K562 (cell line): ENCODE measurements at regions not wholly inside any gene's neighbourhood (a gene's known extent, or its start where the extent isn't known, plus 50 kb on each side); places are given as distances from the start of the nearest gene placed in this dataset.

Experiments
- TF ChIP-seq, protein P1 (sequence below), 2 experiments: fragments of 450-650 bp; formaldehyde crosslinking in 1 of 2; IDR thresholded peaks; 2 replicates each; pipeline versions ENCODE4 v1.4.0 to v1.6.1; 2014 to 2020; ENCODE audit warnings: mild to moderate bottlenecking in 2 of 2, borderline replicate concordance in 1 of 2, low read depth in 1 of 2

DNA sequence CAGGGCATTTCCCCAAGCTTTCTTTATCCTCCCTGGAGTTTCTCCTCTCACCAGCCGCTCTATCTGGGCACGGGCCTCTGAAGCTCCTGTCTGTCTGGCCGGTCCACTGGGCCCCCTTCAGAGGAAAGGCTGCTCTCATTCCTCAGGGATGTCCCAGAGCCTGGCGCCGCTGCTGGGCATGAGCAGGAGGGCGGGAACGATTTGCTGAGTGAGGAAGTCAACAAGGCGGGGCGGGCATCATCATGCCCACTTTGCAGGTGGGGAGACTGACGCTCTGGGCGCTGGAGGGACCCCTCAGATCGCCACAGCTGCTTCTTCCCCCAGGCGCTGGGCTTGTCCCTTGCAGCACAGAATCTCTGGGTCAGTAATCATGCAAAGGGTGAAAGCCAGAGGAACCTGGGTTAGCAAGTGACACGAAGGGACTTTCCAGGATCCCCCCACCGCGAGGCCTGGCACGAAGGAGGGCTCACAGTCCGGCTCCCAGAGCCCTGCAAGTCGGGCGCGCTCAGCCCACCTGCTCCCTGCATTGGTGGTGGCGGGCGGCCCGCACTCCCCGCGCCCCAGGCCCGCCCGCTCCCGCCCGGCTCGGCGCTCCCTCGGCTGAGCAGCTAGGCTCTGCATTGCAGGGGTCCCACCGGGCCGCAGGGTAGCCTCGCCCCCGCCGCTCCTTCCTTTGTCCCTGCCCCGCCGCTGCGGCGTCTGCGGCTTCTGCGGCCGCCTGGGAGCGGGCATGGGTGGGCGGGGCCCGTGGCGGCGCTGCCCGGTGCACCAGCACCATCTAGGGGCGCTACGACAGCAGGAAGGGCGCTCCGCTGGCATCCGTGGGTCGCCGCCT is 157.8 kb downstream of the CYRIA start (continued):
- TF ChIP-seq, protein P1, sequence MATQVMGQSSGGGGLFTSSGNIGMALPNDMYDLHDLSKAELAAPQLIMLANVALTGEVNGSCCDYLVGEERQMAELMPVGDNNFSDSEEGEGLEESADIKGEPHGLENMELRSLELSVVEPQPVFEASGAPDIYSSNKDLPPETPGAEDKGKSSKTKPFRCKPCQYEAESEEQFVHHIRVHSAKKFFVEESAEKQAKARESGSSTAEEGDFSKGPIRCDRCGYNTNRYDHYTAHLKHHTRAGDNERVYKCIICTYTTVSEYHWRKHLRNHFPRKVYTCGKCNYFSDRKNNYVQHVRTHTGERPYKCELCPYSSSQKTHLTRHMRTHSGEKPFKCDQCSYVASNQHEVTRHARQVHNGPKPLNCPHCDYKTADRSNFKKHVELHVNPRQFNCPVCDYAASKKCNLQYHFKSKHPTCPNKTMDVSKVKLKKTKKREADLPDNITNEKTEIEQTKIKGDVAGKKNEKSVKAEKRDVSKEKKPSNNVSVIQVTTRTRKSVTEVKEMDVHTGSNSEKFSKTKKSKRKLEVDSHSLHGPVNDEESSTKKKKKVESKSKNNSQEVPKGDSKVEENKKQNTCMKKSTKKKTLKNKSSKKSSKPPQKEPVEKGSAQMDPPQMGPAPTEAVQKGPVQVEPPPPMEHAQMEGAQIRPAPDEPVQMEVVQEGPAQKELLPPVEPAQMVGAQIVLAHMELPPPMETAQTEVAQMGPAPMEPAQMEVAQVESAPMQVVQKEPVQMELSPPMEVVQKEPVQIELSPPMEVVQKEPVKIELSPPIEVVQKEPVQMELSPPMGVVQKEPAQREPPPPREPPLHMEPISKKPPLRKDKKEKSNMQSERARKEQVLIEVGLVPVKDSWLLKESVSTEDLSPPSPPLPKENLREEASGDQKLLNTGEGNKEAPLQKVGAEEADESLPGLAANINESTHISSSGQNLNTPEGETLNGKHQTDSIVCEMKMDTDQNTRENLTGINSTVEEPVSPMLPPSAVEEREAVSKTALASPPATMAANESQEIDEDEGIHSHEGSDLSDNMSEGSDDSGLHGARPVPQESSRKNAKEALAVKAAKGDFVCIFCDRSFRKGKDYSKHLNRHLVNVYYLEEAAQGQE (IDR thresholded peaks at IDR 0.05; ENCODE audit: borderline replicate concordance), result peak; percentile 13; the same call in 1 of the 2 replicates
- TF ChIP-seq, protein P1 (CRISPR knock-in tag; IDR thresholded peaks at IDR 0.05; ENCODE audit: low read depth), result no peak
